Inflammatory macrophage treated with lipopolysaccharide for 1 hour (primary cell): ENCODE measurements at regions not wholly inside any gene's neighbourhood (a gene's known extent, or its start where the extent isn't known, plus 50 kb on each side); places are given as distances from the start of the nearest gene placed in this dataset.

Experiments used
- DNase-seq, 2 donors: peaks; one replicate each; pipeline ENCODE4 v3.0.0-alpha.2; 2020 to 2022

DNA sequence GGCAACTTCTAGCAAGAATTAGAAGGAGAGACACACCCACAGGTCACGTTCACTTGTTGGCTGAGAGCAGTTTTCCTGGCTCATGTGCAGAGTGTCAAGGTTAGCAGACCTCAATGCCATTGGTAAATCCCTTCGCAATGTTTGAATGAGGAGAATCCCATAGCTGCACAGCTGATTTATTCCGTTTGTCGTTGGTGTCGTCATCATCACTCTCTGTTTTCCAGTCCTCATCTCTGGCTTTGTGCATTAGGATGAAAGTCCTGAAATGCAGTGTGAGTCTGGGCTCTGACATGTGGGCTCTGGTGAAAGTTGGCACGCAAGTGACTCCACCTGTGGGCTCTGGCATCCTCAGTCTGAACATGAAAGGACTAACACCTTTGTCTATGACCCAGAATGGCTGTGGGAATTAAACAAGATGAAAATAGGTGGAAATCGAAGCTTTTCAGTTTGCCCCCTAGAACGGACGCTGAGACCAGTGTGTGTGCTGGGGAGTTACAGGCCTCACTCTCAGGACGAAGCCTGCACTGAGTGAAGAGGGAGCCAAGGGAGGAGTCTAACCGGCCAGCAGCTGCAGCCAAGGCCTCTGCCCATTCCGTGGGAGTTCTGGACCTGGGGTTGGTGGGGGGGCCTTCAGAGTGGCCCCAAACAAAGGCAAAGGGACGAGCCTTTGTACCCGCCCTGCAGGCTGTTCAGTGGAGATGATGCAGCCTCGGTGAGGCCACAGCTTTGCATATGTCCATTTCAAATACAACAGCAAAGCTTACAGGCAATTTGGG lies 74.8 kb upstream of the ZNF516 start:
- no peak for DNase-seq

DNA sequence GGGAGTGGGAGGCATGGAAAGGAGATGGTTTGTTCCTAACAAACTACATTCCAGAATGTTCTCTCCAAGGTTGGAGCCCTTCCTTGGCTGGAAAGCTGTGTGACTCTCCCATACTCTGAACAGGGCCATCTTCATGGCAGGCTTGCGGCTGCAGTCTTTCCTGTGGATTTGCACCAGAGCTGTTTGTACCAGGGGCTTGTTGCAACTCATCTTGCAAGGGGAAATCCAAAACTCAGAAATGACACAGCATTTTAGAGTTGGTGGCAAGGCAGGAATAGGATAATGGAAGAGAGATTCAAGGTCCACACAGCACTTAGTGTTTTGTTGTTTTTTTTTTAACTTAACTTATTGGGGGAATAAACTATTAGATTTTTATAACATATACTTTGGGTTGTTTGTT lies 73.7 kb upstream of the ZNF516 start:
- peak; percentile 42 to 59 for DNase-seq

DNA sequence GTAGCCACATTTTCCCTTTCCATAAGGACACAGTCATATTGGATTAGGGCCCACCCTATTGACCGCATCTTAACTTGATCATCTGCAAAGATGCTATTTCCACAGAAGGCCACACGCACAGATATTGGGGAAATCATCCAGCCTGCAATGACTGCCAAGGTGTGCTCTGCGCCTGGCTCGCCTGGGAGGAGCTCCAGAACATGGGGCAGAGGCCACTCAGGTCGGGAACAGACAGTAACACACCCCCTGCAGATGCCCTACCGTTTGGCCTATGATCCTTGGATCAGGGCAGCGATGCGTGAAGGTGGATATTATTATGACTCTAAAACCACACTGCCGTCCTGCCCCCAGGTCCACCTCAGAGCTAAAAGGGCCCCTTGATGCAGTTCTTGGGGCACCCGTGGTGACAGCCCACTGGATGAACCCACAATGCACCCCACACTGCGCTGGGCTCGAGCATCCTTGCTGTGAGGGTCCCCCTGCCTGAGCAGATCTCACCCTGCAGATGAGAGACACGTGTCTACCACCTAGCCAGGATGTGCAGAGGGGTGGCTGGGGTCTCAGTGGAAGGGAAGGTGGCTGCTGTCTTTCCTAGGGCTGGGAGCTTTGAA lies 72.9 kb upstream of the ZNF516 start:
- no peak for DNase-seq

DNA sequence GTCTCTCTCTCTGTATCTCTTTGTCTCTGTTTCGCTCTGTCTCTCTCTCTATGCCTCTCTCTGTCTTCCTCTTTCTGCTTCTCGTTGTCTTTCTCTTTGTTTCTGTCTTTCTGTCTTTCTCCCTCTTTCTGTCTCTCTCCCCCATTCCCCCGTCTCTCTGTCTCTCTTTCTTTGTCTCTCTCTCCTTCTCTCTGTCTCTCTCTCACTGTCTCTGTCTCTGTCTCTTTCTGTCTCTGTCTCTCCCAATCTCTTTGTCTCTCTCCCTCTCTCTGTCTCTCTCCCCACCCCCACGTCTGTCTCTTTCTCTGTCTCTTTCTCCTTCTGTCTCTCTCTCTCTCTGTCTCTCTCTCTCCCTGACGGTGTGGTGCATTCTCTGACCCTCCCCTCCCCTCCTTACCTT lies 71.9 kb upstream of the ZNF516 start:
- no peak for DNase-seq

DNA sequence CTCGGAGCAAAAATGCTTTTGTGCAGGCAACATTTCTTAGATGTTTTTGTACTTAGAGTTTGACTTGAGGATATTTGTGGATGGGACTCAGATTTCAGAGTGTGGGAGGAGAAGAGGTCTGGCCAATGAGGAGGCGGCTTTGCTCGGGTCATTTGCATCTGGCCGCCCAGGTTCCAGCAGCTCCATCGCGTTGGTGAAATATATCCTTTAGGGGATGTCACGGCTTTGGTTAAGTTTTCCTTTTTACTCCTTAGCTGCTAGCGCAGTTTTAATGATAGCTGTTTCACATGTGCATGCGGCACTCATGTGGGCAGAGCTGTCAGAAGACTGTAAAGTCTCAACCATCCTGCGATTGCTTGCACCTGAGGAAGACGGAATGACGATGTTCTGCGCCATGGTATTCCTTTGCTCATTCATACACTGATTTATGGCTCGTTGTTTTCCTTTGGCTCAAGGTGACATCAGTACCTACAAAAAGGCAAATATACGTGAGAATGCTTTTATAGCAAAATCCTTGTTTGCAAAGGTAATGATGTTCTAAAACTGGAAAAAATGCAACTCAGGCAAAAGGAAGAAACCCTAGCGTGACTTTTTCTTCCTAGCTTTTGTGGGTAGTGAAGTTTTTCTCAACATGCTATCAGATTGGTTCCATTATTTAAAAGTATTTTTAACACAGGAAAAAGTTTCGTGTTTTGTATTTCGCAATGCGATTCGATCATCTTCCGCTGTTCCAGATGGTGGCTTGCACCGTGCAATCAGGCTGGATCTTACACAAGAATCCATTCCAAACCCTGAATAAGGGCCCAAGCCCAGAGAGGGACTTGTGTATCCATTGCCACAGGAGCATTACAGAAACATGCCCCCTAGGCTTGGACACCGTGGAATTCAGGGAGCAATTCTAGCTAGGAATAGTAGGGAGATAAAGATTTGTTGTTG lies 70.5 kb upstream of the ZNF516 start:
- DNase-seq = peak; percentile 92 to 93

DNA sequence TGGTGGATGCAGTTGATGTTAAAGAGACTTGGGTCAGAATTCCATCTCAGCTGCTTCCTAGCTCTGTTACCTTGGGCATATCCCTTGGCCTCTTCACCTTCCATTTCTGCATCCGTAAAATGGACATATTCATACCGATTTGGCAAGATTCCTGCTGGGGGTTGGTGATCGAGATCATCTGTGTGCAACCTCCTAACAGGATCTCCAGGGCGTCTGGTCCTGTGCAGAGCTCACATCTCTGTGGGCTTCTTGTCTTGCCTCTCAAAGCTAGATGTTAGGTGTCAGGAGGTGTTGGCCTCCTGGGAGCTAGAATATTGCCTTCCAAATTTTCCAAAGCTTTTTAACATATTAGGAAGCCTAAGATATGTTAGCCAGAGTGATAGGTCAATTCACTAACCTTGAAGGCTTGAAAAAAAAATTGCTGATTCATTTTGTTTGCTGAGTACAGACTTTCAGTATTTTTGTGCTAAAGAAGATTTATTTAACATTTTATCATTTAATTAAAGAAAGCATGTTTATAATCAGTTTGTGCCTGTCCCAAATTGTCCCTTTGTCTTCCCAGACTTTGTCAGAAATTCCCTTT lies 69.7 kb upstream of the ZNF516 start:
- no peak for DNase-seq

DNA sequence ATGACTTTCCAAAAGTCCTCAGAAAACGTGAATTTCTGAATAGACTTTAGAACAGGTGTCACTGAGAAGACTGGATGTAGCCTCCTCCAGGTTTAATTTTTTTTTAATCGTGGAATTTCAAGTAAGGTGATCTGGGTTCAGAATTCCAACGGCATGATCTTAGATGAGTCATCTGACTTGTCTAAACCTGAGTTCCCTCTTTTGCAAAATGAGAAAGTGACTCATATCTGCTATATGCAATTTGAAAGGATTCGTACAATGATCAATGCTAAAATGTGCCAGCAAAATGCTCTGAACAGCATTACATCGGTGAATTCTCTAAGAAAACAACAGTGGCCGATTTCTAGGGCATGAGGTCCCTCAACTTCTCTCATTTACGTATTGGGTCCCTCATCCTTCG lies 69.1 kb upstream of the ZNF516 start:
- DNase-seq = peak; percentile 58 to 64

DNA sequence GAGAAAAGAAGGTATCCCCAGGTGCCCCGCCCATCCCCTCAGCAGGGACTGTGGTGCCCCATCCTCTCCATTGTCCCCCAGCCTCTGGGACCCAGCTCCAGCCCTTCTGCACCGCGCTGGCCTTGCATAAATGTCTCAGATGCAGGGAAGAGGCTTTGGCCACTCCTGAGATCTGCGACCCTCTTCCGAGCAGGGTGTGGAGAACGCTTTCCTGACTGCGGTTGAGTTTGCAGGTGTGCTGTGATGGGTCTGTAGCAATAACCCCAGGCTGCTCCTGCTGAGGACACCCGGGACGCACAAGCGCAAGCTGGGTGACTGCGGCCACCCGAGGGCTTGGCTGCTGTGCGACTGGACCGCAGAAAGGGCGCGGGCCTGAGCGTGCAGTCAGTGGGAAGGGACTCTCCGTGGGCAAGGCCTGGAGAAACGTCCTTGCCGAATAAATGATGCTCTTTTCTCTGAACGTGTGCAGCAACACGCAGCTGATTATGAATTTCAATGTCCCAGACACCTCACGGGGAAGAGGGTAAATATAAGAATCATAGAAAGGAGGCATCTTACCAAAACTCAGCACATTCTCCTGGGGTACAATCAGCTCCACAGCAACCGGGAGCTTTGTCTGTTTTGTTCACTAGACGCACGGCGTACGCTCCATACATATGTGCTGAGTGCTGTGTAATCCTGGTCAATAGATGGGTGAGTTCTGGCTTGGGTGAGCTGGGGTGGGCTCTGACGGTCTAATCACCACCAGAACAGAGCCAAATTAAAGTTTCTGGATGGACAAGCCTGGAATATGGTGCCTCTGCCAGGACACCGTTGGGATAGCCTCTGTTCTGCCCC lies 67.5 kb upstream of the ZNF516 start:
- DNase-seq = no peak

DNA sequence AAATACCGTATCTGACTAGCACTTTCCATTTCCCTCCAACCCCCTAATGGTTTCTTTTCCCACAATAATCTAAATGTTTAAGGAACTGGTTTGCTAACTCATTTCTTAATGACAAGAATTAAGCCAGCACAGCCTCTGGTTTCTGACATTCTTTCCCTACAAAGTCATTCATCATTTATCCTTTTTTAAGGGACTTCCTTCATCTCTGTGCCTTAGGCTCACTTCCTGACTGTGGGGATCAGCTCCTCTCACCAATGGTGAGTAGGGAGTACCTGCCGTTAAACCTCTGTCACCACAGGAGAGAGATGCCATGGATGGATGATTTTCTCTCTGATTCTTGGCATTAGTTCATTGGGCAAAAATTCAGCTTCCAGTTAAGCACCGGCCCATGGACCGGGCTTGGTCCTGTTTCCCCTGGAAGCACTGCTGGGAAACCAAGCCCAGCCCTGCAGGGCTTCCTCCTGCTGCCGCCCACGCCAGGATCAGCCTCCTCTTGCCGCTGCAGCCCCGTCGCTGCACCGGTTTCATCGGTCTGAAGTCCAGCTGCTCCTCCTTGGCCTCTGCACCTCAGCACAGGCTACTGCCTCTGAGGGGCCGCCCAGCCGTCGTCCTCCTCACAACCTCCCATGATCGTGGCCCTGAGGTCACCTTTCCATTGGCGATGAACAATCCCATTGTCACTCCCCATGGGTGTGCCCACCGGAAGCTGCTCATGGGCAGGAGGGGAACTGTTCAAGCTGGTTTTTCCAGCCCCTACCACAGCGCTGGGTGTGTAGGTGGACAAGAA lies 64.0 kb upstream of the ZNF516 start:
- peak; percentile 38 to 44 for DNase-seq

DNA sequence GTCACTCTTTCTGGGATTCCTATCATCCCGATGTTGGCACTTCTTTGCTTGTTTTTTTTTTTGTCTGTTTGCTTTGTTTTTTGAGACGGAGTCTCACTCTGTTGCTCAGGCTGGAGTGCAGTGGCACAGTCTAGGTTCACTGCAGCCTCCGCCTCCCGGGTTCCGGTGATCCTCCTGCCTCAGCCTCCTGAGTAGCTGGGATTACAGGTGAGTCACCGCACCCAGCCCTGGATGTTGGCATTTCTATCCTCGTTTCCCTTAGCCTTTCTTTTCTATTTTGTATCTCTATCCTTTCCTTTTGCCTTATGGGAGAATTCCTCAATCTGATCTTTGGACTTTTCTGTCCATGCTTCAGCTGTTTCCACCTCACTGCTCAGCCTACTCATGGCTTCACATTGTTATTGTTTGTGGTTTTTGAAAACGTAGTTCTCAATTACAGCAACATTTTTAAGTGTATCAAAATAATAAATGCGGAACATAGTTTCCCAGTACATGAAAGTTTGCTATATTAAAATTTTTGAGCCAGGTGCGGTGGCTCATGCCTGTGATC lies 62.1 kb upstream of the ZNF516 start:
- DNase-seq = no peak

DNA sequence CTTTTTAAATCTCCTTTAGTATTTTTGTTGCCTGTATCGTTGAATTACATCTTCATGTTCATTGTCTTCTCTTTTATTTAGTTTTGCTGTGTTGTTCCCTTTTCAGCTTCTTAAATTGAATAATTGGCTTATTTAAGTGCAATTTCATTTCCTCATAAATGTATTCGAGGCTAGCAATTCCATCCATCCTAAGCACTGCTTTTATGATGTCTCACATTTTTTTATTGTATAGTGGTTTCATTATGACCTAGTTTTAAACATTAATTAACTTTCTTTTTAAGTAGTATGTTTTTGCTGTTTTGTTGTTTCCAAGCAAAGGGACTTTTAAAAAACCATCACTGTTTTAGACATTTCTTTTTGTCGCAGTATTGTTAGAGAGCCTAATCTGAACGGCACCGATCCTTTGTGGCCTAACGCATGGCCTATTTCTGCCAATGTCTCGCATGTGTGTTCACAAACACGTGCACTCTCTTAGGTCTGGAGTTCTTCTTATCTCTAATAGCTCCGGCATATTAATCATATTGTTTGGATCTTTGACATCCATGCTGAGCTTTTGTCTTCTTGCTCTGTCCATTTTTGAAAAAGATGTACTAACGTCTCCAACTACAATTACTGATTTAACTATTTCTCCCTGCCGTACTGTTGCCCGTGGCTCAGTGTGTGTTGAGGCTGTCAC lies 59.6 kb upstream of the ZNF516 start:
- no peak for DNase-seq

DNA sequence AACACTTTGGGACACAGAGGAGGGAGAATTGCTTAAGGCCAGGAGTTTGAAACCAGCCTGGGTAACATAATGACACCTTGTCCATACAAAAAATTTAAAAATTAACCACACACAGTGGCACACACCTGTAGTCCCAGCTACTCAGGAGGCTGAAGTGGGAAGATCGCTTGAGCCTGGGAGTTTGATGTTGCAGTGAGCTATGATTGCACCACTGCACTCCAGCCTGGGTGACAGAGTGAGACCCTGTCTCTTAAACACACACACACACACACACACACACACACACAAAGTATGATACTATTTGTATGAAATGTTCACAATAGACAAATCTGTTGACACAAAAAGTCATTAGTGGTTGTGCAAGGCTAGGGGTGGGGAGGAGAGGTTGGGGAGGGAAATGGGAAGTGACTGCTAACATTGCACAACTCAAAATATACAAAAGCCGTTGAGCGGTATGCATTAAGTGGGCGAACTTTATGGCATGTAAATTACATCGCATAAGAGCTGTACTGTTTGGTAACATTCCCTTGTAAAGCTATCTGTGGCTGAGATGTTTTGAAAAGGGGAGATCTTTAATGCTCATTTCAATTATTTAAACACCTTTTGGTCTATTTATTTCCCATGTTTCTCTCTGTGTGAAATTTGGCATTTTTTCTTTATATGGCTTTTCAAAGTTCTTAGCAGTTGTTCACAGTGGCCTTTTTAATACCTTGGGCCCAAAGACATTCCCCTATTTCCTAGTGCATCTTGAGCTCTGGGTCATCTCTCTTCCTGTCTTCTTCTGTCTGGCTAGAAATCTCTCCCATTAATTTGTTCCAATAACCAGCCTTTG lies 58.9 kb upstream of the ZNF516 start:
- peak; percentile 91 to 93 for DNase-seq

DNA sequence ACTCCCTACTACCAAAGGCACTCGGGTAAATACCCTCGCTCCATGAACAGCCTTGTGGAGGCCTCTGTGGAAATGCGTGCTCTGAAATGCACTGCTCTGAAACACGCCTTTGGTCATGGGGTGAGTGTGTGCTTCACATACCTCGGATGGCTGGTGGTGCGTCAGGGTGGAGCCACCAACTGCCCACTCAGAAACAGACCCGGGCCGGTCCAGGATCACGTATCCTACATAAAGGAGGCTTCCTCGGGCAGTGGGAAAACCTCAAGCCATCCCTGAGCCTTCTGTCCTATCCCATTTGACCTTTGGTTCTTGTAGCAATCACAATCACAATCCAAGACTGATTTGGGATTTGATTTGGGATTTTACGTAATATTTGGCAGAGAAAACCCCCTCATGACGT lies 53.5 kb upstream of the ZNF516 start:
- DNase-seq = no peak

DNA sequence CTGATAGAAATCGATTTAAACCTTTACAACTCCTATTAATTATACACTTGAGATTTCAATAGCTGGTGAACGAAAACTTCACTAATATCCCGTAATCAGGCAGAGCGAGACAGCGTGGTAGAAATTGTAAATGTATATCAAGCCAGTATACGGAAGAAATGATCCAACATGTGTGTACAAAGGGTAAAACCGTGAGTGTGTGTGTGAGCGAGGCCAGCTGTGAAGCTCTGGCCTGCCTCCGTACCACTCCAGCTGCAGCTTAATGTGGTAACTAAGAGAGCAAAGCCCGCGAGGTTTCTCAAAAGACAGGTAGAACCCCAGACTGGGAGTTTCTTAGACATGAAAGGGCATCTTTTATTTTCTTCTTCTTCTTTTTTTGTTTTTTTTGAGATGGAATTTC lies 52.3 kb upstream of the ZNF516 start:
- no peak for DNase-seq

DNA sequence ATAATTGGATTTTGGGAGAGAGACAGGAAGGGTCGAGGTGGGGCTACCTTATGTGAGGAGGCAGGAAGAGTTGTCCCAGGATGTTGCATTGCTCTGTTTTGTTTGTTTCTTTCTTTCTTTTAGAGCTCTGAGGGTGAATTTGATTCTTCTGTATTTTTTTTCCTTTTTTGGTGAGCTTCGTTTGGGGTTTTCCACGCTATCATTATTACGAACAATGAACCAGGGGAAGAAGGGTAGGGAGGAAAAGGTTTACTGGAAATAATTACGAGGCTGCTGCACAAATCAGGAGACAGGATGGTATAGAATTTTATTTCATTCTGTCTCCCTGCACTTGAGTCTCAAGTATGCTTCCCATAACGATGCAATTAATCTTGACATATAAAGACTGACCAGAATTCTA lies 51.4 kb upstream of the ZNF516 start:
- DNase-seq = no peak

DNA sequence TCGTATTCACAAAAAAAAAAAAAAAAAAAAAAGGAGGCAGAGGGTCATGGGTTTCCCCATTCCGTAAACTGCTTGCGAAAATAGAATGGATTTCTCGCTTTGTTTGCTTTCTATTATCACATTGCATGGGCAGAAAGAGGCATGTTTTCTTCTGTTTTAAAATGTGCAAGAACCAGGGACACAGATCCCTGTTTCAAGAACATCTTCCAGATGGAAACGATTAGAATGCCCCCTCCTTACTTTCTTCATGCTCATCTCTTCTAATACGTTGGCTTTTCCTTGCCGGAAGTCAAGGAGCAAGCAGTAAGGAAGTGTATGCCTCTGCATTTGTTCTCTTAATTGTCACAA lies 51.0 kb upstream of the ZNF516 start:
- peak; percentile 71 to 80 for DNase-seq

DNA sequence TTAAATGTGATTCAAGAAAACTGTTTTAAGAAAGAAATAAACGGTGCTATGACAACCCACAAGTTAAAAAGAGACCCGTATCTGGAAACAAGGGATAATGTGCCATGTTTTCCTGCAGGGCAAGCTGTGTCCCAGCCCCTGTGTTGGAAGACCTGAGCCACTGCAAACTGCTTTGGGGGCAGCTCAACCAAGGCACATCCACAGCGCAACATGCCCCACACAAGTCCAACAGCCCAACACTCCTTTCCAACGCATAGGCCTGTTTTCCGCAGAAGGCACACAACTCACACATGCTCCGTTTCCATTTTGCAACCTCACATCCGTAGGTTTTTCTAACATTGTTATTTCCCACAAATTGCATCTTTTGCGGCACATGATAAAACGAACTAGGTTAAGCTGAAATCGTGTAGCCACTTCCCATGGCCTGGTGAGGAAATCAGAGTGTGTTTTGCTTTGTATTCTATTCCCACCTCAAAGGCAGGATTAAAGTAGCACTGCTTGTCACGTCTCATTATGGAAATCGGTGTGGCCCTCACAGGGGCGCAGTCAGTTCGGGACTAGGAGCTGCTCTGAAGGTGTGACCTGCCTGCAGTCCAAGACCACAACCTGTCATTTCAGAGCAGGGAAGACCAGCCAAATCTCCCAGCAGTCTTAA lies 50.5 kb upstream of the ZNF516 start:
- peak; percentile 65 to 79 for DNase-seq

DNA sequence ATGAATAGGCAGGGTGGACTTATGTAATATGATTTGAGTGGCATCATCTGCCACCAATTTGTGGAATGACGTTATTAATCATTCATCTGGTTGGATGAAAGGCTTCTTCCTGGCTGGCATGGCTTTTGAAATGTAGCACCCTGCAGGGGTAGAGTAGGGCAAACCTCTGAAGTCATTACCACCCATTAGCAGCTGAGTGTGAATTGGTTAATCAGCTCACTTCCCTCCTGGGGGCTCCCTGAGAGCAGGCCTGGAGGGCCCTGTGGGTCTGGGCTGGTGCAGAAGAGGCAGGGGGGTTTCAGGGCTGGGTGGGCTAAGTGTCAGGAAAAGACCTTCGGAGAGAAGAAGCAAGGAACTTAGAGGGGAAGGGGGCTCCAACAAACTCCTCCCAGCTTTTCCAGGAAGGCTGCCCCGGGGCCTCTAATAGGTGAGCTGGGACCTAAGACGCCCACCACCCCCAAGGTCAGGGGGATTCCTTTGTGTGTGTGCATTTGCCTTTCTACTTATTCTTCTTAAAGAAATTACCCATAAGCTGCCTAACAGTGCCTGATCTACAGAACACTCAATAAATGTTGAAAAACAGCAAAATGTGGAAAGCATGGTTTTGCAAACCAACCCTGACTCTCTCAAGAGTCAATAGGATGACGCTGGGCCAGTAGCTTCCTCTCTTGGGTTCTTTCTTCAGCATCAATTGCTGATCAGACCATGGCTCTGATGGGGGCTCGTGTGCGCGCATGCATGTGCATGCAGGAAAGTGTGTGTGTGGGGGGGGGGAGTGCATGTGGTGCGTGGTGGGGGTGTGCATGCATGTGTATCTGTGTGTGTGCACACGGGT lies 49.7 kb upstream of the ZNF516 start:
- DNase-seq = peak; percentile 47 to 49
